MCF 10A (cell line): ENCODE measurements at regions not wholly inside any gene's neighbourhood (a gene's known extent, or its start where the extent isn't known, plus 50 kb on each side); places are given as distances from the start of the nearest gene placed in this dataset.
A peak's percentile ranks its signal among the peaks of the same experiment; 100 is the strongest.

ENCODE experiments used
- BruUV-seq: library from RNA; stranded (reverse); fragments of 400-500 nt; replicated peaks from 2 replicates; lab custom pipeline; 2021; lab: Mats Ljungman, UMichigan
- CTCF ChIA-PET: fragments of 300-600 bp; sonication (Branson Sonifier 250); formaldehyde crosslinking; extraction: SDS; loops from one replicate; lab custom pipeline; 2021; ENCODE audit warnings: antibody characterized with exemption, inconsistent platforms; lab: Yijun Ruan, JAX
- POLR2A ChIA-PET: fragments of 300-600, 350-650 bp; sonication (Branson Sonifier 250); formaldehyde crosslinking; extraction: SDS; loops from one replicate; lab custom pipeline; 2020; ENCODE audit warnings: antibody characterized with exemption, inconsistent platforms; lab: Yijun Ruan, JAX
- DNase-seq: peaks from one replicate; pipeline ENCODE4 v3.0.0-alpha.2; 2018; ENCODE audit not compliant: unreplicated experiment
- H3K27ac Mint-ChIP-seq: one replicate; pipeline ENCODE4 v1.8.0; 2022; ENCODE audit warnings: mild to moderate bottlenecking, low read depth, mixed read lengths; ENCODE audit not compliant: unreplicated experiment
- H3K27me3 Mint-ChIP-seq: one replicate; pipeline ENCODE4 v1.8.0; 2022; ENCODE audit warnings: mixed read lengths; ENCODE audit not compliant: insufficient read depth, unreplicated experiment
- H3K36me3 Mint-ChIP-seq: one replicate; pipeline ENCODE4 v1.8.0; 2022; ENCODE audit warnings: mild to moderate bottlenecking, moderate library complexity, mixed read lengths; ENCODE audit not compliant: insufficient read depth, unreplicated experiment
- H3K4me1 Mint-ChIP-seq: one replicate; pipeline ENCODE4 v1.8.0; 2022; ENCODE audit warnings: mixed read lengths; ENCODE audit not compliant: insufficient read depth, unreplicated experiment
- H3K4me3 Mint-ChIP-seq: one replicate; pipeline ENCODE4 v1.8.0; 2022; ENCODE audit warnings: mild to moderate bottlenecking, moderate library complexity, mixed read lengths; ENCODE audit not compliant: unreplicated experiment
- H3K9me3 Mint-ChIP-seq: one replicate; pipeline ENCODE4 v1.8.0; 2022; ENCODE audit warnings: mixed read lengths; ENCODE audit not compliant: unreplicated experiment
- CTCF ChIP-seq: fragments of 200-600 bp; IDR thresholded peaks from one replicate; pipeline ENCODE4 v1.8.0; 2022; ENCODE audit warnings: antibody characterized with exemption, mild to moderate bottlenecking; ENCODE audit not compliant: unreplicated experiment
- intact Hi-C: fragments of 100-400 bp; cut with micrococcal nuclease; formaldehyde crosslinking; loops from 2 replicates; pipeline ENCODE4 v1.14.1; 2022

DNA sequence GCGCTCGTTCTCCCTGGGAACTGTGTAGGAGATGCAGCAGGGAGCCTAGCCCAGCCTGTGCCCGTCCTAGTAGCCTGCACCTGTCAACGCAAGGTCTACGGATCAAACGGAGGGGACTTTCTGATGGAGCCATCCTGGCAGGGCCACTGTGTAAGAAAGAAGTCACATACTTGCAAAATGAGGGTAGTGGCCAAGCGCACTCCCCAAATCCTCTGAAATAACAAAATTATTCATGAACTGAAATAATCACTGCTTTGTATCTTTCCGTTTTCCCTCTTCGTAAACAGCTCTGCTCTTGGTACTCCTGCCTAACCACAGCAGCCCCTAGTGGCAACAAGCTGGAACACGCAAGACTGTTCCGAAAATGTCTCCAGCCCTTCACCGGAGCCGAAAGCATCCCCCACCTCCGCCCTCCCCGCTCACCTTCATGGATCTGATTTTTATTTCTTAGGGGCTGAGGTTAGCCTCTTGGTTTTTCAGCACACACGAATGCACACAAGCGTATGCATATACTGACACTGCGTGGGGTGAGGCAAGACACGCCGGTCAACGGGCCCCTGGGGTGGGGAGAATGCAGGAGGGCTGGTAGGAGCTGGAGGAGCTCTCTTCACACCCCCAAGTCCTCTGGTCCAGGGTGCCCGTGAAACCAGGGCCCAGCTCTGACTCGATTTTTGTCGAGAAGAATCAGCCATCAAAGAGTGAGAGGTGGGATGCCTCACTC, 100.8 kb downstream of the ABCC12 start:
- ChIA-PET POLR2A (interaction anchor here (0.5 to 2.4 kb wide), 2 partner anchors 913 to 1082 kb away, joined by 4 to 10 read pairs; no protein-coding TSS in a partner anchor), CTCF (interaction anchor here (0.5 to 5.4 kb wide), 52 partner anchors 8 to 1069 kb away, joined by 3 to 28 read pairs (median 3); partner anchors contain the start of gene NETO2)
- peak; percentile 55 for DNase-seq
- peak; percentile 89 for TF ChIP-seq CTCF
- H3K27me3 Mint-ChIP-seq = no peaks in the 10 kb centered on the region
- no peaks in the 10 kb centered on the region for H3K36me3 Mint-ChIP-seq
- intact Hi-C loops = loop anchor here (1.0 to 10.0 kb wide), 5 partner anchors 110 to 1020 kb away; partner anchors contain the start of genes ITFG1 and PHKB
- no peak overlapping the region for H3K4me3 Mint-ChIP-seq
- BruUV-seq = no TSS peak
- peaks cover 10% of the 10 kb centered on the region for H3K4me1 Mint-ChIP-seq
- H3K9me3 Mint-ChIP-seq = no peaks in the 10 kb centered on the region
- H3K27ac Mint-ChIP-seq = no peak overlapping the region

- H3K27ac Mint-ChIP-seq = no peak overlapping the region
- no peak overlapping the region for H3K4me3 Mint-ChIP-seq
- H3K4me1 Mint-ChIP-seq = peaks cover 10% of the 10 kb centered on the region
- intact Hi-C loops = loop anchor here (10.0 kb wide), 1 partner anchor 1019 kb away; no protein-coding TSS in a partner anchor
- no peaks in the 10 kb centered on the region for H3K27me3 Mint-ChIP-seq
- no peaks in the 10 kb centered on the region for H3K36me3 Mint-ChIP-seq
- DNase-seq = peak; percentile 27
- ChIA-PET POLR2A (no interaction called here), CTCF (interaction anchor here (0.5 to 5.4 kb wide), 9 partner anchors 11 to 1314 kb away, joined by 3 to 21 read pairs (median 3); no protein-coding TSS in a partner anchor)
- no peaks in the 10 kb centered on the region for H3K9me3 Mint-ChIP-seq
- no TSS peak for BruUV-seq
- no peak for TF ChIP-seq CTCF
Measured at GRCh38 chr16:48053418-48053745, 102.4 kb downstream of the ABCC12 start.

- no TSS peak for BruUV-seq
- ChIA-PET POLR2A (interaction anchor here (1.0 kb wide), 1 partner anchor 592 kb away, joined by 3 read pairs; the partner anchor contains the start of genes ITFG1 and PHKB), CTCF (interaction anchor here (0.5 to 5.4 kb wide), 10 partner anchors 12 to 1315 kb away, joined by 3 to 21 read pairs (median 4); no protein-coding TSS in a partner anchor)
- Mint-ChIP-seq H3K9me3 (no peaks in the 10 kb centered on the region), H3K36me3 (no peaks in the 10 kb centered on the region), H3K27ac (no peak overlapping the region), H3K4me3 (no peak overlapping the region), H3K4me1 (peaks cover 10% of the 10 kb centered on the region), H3K27me3 (no peaks in the 10 kb centered on the region)
- no peak for DNase-seq
- TF ChIP-seq CTCF = no peak
- intact Hi-C loops = loop anchor here (10.0 kb wide), 1 partner anchor 1018 kb away; no protein-coding TSS in a partner anchor
Measured at GRCh38 chr16:48052731-48053417, 102.9 kb downstream of the ABCC12 start.

DNA sequence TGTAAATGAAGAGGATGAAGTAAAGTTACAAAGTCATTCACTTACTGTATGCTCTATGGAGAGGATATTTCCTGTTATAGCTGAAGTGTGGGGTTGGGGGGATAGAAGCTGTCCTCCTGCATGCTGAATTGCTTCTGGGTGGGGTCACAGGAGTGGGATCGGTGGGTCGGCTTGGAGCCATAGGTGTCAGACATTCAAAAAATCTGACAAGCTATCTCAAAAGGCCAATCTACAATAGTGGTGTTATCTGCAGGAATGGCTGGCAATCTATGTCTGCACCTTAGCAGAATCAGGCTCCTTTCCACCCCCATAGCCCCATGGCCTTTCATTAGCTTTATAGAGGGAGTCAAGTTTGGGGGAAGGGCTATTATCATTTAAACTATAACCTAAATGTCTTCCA, 104.9 kb downstream of the ABCC12 start:
- DNase-seq = no peak
- H3K9me3 Mint-ChIP-seq = no peaks in the 10 kb centered on the region
- no peaks in the 10 kb centered on the region for H3K27me3 Mint-ChIP-seq
- peaks cover 10% of the 10 kb centered on the region for H3K4me1 Mint-ChIP-seq
- intact Hi-C loops = loop anchor here (10.0 kb wide), 1 partner anchor 1016 kb away; no protein-coding TSS in a partner anchor
- no peaks in the 10 kb centered on the region for H3K36me3 Mint-ChIP-seq
- no peak overlapping the region for H3K27ac Mint-ChIP-seq
- ChIA-PET CTCF (no interaction called here), POLR2A (no interaction called here)
- H3K4me3 Mint-ChIP-seq = no peak overlapping the region
- TF ChIP-seq CTCF = no peak
- no TSS peak for BruUV-seq
